ENCODE measurements at regions not wholly inside any gene's neighbourhood (a gene's known extent, or its start where the extent isn't known, plus 50 kb on each side); places are given as distances from the start of the nearest gene placed in this dataset.
"Not testable (repeated sequence)": the region's sequence is repeated elsewhere in the genome, so short reads cannot be mapped to it uniquely, and the experiment has no call there.

DNA sequence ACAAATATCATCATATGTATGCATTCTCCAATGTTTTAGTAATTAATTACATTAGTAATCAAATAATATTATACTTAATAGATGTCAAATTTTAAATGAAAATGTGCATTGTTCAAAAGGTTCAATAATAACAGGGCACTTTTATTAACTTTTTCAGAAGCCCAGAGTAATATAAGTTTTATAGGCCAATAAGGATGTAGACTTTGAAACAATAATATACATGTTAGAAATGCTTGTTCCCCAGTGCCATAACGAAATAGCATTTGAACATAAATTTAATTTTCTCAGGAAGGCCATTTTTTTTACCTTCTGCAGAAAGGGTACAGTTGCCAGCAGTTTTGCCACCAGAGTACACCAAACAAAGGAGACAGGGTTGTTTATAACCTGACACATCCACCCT lies 1133.9 kb upstream of the LRRTM3 start:
- no peak for TF ChIP-seq POLR2A (IDR thresholded peaks at IDR 0.05)
- TF ChIP-seq, protein P1, sequence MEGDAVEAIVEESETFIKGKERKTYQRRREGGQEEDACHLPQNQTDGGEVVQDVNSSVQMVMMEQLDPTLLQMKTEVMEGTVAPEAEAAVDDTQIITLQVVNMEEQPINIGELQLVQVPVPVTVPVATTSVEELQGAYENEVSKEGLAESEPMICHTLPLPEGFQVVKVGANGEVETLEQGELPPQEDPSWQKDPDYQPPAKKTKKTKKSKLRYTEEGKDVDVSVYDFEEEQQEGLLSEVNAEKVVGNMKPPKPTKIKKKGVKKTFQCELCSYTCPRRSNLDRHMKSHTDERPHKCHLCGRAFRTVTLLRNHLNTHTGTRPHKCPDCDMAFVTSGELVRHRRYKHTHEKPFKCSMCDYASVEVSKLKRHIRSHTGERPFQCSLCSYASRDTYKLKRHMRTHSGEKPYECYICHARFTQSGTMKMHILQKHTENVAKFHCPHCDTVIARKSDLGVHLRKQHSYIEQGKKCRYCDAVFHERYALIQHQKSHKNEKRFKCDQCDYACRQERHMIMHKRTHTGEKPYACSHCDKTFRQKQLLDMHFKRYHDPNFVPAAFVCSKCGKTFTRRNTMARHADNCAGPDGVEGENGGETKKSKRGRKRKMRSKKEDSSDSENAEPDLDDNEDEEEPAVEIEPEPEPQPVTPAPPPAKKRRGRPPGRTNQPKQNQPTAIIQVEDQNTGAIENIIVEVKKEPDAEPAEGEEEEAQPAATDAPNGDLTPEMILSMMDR (IDR thresholded peaks at IDR 0.05) = no peak
- H3K4me3 ChIP-seq = no peak overlapping the region
- no peaks in the 10 kb centered on the region for H3K4me1 ChIP-seq
- no peaks in the 10 kb centered on the region for H3K27me3 ChIP-seq
- no peak for DNase-seq
- no peaks in the 10 kb centered on the region for H3K36me3 ChIP-seq
- no peak overlapping the region for H3K27ac ChIP-seq
- H3K9me3 ChIP-seq = no peaks in the 10 kb centered on the region

DNA sequence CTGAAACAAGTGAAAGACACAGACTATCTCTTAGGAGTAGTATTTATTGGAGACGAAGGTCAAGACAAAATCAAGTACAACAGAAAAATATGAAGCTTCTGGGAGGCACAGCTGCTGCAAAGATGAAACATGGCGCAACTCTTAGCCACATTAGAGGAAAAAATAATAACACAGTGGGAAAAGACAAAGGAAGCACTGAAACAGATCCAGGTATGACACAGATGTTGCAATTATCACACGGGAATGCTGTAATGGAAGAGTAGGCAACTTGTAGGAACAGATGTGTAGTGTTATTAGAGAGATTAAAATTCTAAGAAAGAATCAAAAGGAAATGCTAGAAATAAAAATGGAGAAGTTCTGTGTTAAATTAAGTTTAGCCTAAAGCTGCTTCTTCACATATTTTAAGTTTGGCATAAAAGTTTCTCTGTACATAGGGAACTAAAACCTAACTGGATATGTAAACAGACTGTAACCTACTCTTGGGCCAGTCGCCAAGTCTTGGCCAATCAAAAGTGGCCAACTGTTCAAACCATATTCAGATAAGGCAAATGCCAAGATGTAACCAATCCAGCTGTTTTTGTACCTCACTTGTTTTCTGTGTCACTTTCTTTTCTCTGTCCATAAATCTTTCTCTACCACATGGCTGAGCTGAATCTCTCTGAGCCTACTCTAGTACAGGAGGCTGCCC lies 1132.0 kb upstream of the LRRTM3 start:
- no peaks in the 10 kb centered on the region for H3K27me3 ChIP-seq
- H3K4me1 ChIP-seq = no peaks in the 10 kb centered on the region
- no peak overlapping the region for H3K4me3 ChIP-seq
- H3K36me3 ChIP-seq = no peaks in the 10 kb centered on the region
- H3K27ac ChIP-seq = no peak overlapping the region
- no peaks in the 10 kb centered on the region for H3K9me3 ChIP-seq
- no peak for DNase-seq
- no peak for TF ChIP-seq POLR2A (IDR thresholded peaks at IDR 0.05)
- TF ChIP-seq, protein P1 (IDR thresholded peaks at IDR 0.05) = no peak

DNA sequence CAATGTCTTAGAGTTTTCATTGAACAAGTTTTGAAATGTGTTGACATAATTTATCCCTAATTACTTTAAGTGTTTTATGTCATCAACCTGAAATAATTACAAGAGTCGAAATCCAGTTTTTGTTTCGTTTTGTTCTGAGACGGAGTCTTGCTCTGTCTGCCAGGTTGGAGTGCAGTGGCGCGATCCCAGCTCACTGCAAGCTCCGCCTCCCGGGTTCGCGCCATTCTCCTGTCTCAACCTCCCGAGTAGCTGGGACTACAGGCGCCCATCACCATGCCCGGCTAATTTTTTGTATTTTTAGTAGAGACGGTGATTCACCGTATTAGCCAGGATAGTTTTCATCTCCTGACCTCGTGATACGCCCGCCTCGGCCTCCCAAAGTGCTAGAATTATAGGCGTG lies 1131.0 kb upstream of the LRRTM3 start:
- not testable (repeated sequence) for H3K4me1 ChIP-seq, H3K36me3 ChIP-seq, DNase-seq, H3K27ac ChIP-seq, H3K9me3 ChIP-seq, H3K27me3 ChIP-seq, H3K4me3 ChIP-seq

DNA sequence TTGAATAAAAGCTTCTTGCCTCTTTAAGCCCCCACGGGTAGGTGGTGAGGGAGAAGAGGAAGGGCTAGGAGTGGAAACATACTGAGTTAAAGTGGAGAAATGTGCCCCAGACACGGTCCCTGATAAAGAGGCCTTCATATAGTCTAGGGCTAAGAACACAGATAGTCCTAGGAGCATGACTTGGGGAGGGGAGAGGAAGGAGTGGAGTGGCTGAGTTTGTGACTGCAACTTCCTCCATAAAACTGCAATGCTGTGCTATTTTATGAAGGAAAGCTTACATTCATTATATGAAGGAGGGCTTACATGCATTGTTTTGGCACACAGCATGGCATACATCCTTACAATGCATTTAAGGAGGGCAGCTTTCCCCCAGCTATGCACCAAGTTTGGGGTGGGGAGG lies 1129.4 kb upstream of the LRRTM3 start:
- H3K4me3 ChIP-seq = no peak overlapping the region
- no peak overlapping the region for H3K27ac ChIP-seq
- no peaks in the 10 kb centered on the region for H3K4me1 ChIP-seq
- TF ChIP-seq, protein P1 (IDR thresholded peaks at IDR 0.05) = no peak
- TF ChIP-seq POLR2A (IDR thresholded peaks at IDR 0.05) = no peak
- no peaks in the 10 kb centered on the region for H3K9me3 ChIP-seq
- H3K36me3 ChIP-seq = no peaks in the 10 kb centered on the region
- H3K27me3 ChIP-seq = no peaks in the 10 kb centered on the region
- no peak for DNase-seq

DNA sequence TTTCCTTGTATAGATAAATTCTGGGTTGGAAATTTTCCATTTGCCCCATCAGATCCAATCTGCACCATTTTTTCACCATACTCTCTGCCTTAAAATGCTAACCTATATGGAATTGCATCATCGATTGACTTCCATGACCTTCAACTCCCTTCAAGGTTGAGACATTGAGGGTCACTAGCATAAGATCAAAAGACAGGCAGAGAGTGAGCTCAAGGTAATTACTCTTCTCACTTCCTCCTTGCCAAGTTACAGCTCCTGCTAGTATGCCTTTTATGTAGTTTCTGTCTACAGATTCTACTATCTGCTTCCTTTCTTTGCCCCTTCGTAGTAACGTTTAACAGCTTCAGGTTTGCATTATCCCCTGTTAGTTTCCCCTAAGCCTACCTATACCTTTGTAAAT lies 1127.7 kb upstream of the LRRTM3 start:
- TF ChIP-seq, protein P1 (IDR thresholded peaks at IDR 0.05) = no peak
- no peak for TF ChIP-seq POLR2A (IDR thresholded peaks at IDR 0.05)
- Histone ChIP-seq H3K9me3 (no peaks in the 10 kb centered on the region), H3K4me1 (no peaks in the 10 kb centered on the region), H3K27ac (no peak overlapping the region), H3K27me3 (no peaks in the 10 kb centered on the region), H3K4me3 (no peak overlapping the region), H3K36me3 (no peaks in the 10 kb centered on the region)
- DNase-seq = no peak

DNA sequence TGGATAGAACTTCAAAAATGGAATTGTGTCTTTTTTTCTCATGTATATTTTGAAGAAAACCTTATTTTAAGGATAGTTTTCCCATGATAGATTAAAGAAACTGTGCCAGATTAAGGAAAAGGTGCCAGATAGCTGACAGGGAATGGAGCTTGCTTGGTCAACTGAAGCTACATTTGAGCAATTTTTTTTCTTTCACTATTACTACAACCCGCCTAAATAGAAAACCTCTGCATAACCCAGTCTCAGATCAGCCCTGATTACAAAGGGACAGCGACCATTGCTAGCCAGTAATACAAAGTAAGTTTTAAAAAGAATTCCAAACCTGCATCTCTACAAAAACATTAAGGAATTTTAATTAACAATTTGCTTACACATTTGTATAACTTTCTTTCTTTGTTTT lies 1123.4 kb upstream of the LRRTM3 start:
- Histone ChIP-seq H3K36me3 (no peaks in the 10 kb centered on the region), H3K27ac (no peak overlapping the region), H3K4me3 (no peak overlapping the region), H3K9me3 (no peaks in the 10 kb centered on the region), H3K27me3 (no peaks in the 10 kb centered on the region), H3K4me1 (no peaks in the 10 kb centered on the region)
- DNase-seq = no peak
- TF ChIP-seq POLR2A (IDR thresholded peaks at IDR 0.05) = no peak
- TF ChIP-seq, protein P1 (IDR thresholded peaks at IDR 0.05) = no peak

Data from Peyer's patch (tissue), 4 donors.